K562 (cell line): ENCODE measurements at regions not wholly inside any gene's neighbourhood (a gene's known extent, or its start where the extent isn't known, plus 50 kb on each side); places are given as distances from the start of the nearest gene placed in this dataset.

Experiments used
- BRF2 ChIP-seq: IDR thresholded peaks from 3 replicates; pipeline ENCODE4 v1.6.1; 2011; ENCODE audit warnings: borderline replicate concordance, mild to moderate bottlenecking; ENCODE audit not compliant: insufficient read length, insufficient read depth
- C11orf30 ChIP-seq: fragments of 450-650 bp; IDR thresholded peaks from 2 replicates; pipeline ENCODE4 v1.6.1; 2016; ENCODE audit warnings: low read depth, mild to moderate bottlenecking
- ETV6 ChIP-seq, 3 experiments: fragments of 150-350 bp in 1 of 3; sonication (generic) in 1 of 3; formaldehyde crosslinking in 1 of 3; IDR thresholded peaks; 2 replicates each; pipeline versions ENCODE4 v1.6.1 to v1.8.0; 2014 to 2022; ENCODE audit warnings: borderline replicate concordance in 2 of 3, low read depth in 2 of 3, antibody characterized with exemption in 1 of 3, low read length in 1 of 3, mild to moderate bottlenecking in 1 of 3, missing genetic modification reagents in 1 of 3
- GATA2 ChIP-seq: sonication (generic); formaldehyde crosslinking; IDR thresholded peaks from 2 replicates; pipeline ENCODE4 v1.4.0; 2020; ENCODE audit warnings: mild to moderate bottlenecking, missing genetic modification reagents
- GTF2E2 ChIP-seq: fragments of 200-800 bp; sonication (Bioruptor generic); IDR thresholded peaks from 2 replicates; pipeline ENCODE4 v1.6.1; 2016; ENCODE audit warnings: missing genetic modification characterization, missing compliant biosample characterization
- HNRNPK ChIP-seq: fragments of 200-400 bp; formaldehyde crosslinking; IDR thresholded peaks from one replicate; pipeline ENCODE4 v1.6.1; 2018; ENCODE audit warnings: mild to moderate bottlenecking, low read depth, low read length; ENCODE audit not compliant: poor library complexity, severe bottlenecking
- HNRNPLL ChIP-seq: fragments of 200-400 bp; formaldehyde crosslinking; IDR thresholded peaks from 2 replicates; pipeline ENCODE4 v1.6.1; 2017; ENCODE audit warnings: low read length, low read depth, mild to moderate bottlenecking; ENCODE audit not compliant: poor library complexity, severe bottlenecking
- KAT7 ChIP-seq: sonication (generic); formaldehyde crosslinking; IDR thresholded peaks from 2 replicates; pipeline ENCODE4 v1.8.0; 2022; ENCODE audit warnings: missing genetic modification reagents, mild to moderate bottlenecking, borderline replicate concordance
- MAFF ChIP-seq: IDR thresholded peaks from 2 replicates; pipeline ENCODE4 v1.6.1; 2012; ENCODE audit warnings: low read length, improper control_type of control experiment
- MAFG ChIP-seq: fragments of 450-650 bp; conservative IDR thresholded peaks from 2 replicates; pipeline ENCODE4 v1.6.1; 2016; ENCODE audit warnings: missing genetic modification characterization, missing compliant biosample characterization
- MCM7 ChIP-seq, 2 experiments: fragments of 450-650 bp; IDR thresholded peaks; 2 replicates each; pipeline ENCODE4 v1.6.1; 2016 to 2018
- NCOA4 ChIP-seq: fragments of 450-650 bp; IDR thresholded peaks from 2 replicates; pipeline ENCODE4 v1.6.1; 2018; ENCODE audit warnings: mild to moderate bottlenecking; ENCODE audit not compliant: partially characterized antibody
- NFE2 ChIP-seq: IDR thresholded peaks from 2 replicates; pipeline ENCODE4 v1.6.1; 2014; ENCODE audit warnings: antibody characterized with exemption, low read depth
- PPARD ChIP-seq: fragments of 250-450 bp; sonication (Bioruptor Pico); IDR thresholded peaks from 2 replicates; pipeline ENCODE4 v1.8.0; 2022; ENCODE audit warnings: inconsistent platforms, mild to moderate bottlenecking, moderate library complexity
- STAT5A ChIP-seq: IDR thresholded peaks from 2 replicates; pipeline ENCODE4 v1.6.1; 2012; ENCODE audit warnings: low read length, inconsistent platforms, borderline replicate concordance
- TAF1 ChIP-seq: IDR thresholded peaks from 2 replicates; pipeline ENCODE4 v1.6.1; 2011; ENCODE audit warnings: mild to moderate bottlenecking, low read length, moderate library complexity; ENCODE audit not compliant: insufficient read depth, control insufficient read depth, severe bottlenecking; ENCODE audit errors: extremely low read depth
- TCF3 ChIP-seq: sonication (generic); formaldehyde crosslinking; IDR thresholded peaks from 2 replicates; pipeline ENCODE4 v1.4.0; 2020; ENCODE audit warnings: mild to moderate bottlenecking, missing genetic modification reagents
- TGIF2 ChIP-seq: sonication (generic); formaldehyde crosslinking; IDR thresholded peaks from 2 replicates; pipeline ENCODE4 v1.8.1; 2022; ENCODE audit warnings: mild to moderate bottlenecking, missing genetic modification reagents, moderate library complexity
- TRIM24 ChIP-seq, 2 experiments: fragments of 450-650 bp; IDR thresholded peaks; 2 replicates each; pipeline ENCODE4 v1.6.1; 2016
- ZBTB8A ChIP-seq: fragments of 450-650 bp; IDR thresholded peaks from 2 replicates; pipeline ENCODE4 v1.6.1; 2018; ENCODE audit warnings: mild to moderate bottlenecking, moderate library complexity; ENCODE audit not compliant: partially characterized antibody
- ZC3H8 ChIP-seq: fragments of 450-650 bp; IDR thresholded peaks from 2 replicates; pipeline ENCODE4 v1.6.1; 2017
- ZFP36 ChIP-seq: fragments of 150-350 bp; IDR thresholded peaks from 2 replicates; pipeline ENCODE4 v1.6.1; 2018; ENCODE audit warnings: low read length, low read depth; ENCODE audit not compliant: partially characterized antibody
- ZNF280B ChIP-seq: fragments of 250-450 bp; sonication (Bioruptor Pico); IDR thresholded peaks from 2 replicates; pipeline ENCODE4 v1.5.1; 2021; ENCODE audit warnings: mild to moderate bottlenecking
- ZNF384 ChIP-seq: IDR thresholded peaks from 2 replicates; pipeline ENCODE4 v1.6.1; 2012; ENCODE audit warnings: low read depth, low read length, improper control_type of control experiment
- ZNF75A ChIP-seq: fragments of 450-650 bp; formaldehyde crosslinking; IDR thresholded peaks from 2 replicates; pipeline ENCODE4 v1.4.0; 2020; ENCODE audit warnings: mild to moderate bottlenecking
- TF ChIP-seq, protein P1 (sequence below), 2 experiments: fragments of 450-650 bp in 1 of 2; sonication (generic) in 1 of 2; formaldehyde crosslinking in 1 of 2; IDR thresholded peaks in 1 of 2; conservative IDR thresholded peaks in 1 of 2; 2 replicates each; pipeline versions ENCODE4 v1.6.1 to v1.8.1; 2016 to 2023; ENCODE audit warnings: mild to moderate bottlenecking in 2 of 2, moderate library complexity in 2 of 2, inconsistent platforms in 1 of 2, missing genetic modification reagents in 1 of 2

DNA sequence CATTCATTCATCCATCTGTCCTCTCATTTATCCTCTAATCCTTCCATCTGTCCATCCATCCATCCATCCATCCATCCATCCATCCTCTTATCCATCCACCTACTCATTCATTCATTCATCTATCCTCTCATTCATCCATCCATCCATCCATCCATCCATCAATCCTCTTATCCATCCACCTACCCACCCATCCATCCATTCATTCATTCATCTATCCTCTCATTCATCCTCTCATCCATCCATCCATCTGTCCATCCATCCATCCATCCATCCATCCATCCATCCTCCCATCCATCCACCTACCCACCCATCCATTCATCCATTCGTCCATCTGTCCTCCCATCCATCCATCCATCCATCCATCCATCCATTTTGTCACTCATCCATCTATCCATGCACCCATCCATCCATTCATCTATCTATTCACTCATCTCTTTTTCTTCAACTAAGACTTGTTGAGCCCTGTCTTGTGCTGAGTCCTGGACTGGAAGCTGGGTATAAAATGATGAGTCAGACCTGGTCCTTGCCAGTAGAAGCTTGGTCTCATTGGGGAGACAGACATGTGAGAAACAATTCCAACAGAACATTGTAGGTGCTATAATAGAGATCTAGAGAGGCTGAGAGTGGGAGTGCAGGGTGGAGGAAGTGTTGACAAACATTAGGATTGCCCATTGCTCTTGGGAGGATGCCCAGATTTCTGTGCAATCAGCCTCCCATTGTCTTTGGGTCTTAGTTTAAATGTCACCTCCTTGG lies 55.0 kb upstream of the IER5L start (continued):
- TF ChIP-seq ZC3H8 (no peak), PPARD (CRISPR knock-in tag) (no peak), GATA2 (no peak), HNRNPK (no peak), BRF2 (no peak), MAFG (peak; percentile 71), ZNF280B (CRISPR knock-in tag) (no peak), ZNF75A (CRISPR knock-in tag) (no peak), HNRNPLL (no peak), ZNF384 (no peak), KAT7 (CRISPR knock-in tag) (no peak), ZFP36 (no peak), ETV6 (IDR thresholded peaks at IDR 0.05; ENCODE audit: borderline replicate concordance in 1 of 2, low read depth in 2 of 2, low read length in 1 of 2) (no peak), ETV6 (CRISPR knock-in tag; IDR thresholded peaks at IDR 0.05; ENCODE audit: borderline replicate concordance) (no peak), NFE2 (peak; percentile 62; the same call in 1 of the 2 replicates), STAT5A (no peak), TAF1 (no peak), C11orf30 (peak; percentile 74), NCOA4 (no peak), TCF3 (CRISPR knock-in tag) (no peak), MCM7 (IDR thresholded peaks at IDR 0.05) (no peak), GTF2E2 (tag) (no peak), ZBTB8A (no peak), TRIM24 (IDR thresholded peaks at IDR 0.05) (peak; percentile 8 to 55; a peak in 1 of 4 replicates), TGIF2 (CRISPR knock-in tag) (no peak), MAFF (peak; percentile 42)
- TF ChIP-seq, protein P1, sequence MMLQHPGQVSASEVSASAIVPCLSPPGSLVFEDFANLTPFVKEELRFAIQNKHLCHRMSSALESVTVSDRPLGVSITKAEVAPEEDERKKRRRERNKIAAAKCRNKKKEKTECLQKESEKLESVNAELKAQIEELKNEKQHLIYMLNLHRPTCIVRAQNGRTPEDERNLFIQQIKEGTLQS (IDR thresholded peaks at IDR 0.05) = no peak
- TF ChIP-seq, protein P1 (CRISPR knock-in tag; conservative IDR thresholded peaks at IDR 0.05) = no peak
